ENCODE measurements at regions not wholly inside any gene's neighbourhood (a gene's known extent, or its start where the extent isn't known, plus 50 kb on each side); places are given as distances from the start of the nearest gene placed in this dataset.

DNA sequence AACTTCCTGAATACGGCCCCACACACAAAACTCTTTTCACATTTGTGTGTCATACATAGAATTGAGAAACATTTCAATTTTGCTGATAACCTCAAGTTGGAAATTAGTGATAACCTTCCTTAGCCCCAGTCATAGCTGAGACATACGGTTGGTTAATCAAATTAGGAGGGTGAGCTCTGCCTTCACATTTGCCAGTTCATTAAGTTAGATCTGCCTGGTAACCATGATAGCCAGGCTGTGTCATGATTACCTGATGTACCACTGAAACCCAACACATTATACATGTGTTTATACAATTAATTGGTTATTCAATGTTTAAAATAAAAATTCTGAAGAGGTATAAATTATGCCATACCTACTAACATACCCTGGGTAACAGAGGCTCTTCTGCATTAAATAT is 60.8 kb upstream of the RAB11FIP2 start:
- Histone ChIP-seq H3K27ac (replicated peaks) (no peak overlapping the region), H3K4me3 (replicated peaks; ENCODE audit: insufficient read depth, low read length) (no peak overlapping the region), H3K27me3 (ENCODE audit: insufficient read depth, poor library complexity, severe bottlenecking) (peaks cover 8% of the 10 kb centered on the region)
- TF ChIP-seq, protein P1, sequence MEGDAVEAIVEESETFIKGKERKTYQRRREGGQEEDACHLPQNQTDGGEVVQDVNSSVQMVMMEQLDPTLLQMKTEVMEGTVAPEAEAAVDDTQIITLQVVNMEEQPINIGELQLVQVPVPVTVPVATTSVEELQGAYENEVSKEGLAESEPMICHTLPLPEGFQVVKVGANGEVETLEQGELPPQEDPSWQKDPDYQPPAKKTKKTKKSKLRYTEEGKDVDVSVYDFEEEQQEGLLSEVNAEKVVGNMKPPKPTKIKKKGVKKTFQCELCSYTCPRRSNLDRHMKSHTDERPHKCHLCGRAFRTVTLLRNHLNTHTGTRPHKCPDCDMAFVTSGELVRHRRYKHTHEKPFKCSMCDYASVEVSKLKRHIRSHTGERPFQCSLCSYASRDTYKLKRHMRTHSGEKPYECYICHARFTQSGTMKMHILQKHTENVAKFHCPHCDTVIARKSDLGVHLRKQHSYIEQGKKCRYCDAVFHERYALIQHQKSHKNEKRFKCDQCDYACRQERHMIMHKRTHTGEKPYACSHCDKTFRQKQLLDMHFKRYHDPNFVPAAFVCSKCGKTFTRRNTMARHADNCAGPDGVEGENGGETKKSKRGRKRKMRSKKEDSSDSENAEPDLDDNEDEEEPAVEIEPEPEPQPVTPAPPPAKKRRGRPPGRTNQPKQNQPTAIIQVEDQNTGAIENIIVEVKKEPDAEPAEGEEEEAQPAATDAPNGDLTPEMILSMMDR (IDR thresholded peaks at IDR 0.05; ENCODE audit: insufficient read depth, low read length): no peak
- TF ChIP-seq SPI1 (IDR thresholded peaks at IDR 0.05; ENCODE audit: borderline replicate concordance, low read depth) (no peak), POLR2AphosphoS5 (IDR thresholded peaks at IDR 0.05; ENCODE audit: low read depth) (no peak), GABPA (IDR thresholded peaks at IDR 0.05; ENCODE audit: low read depth) (no peak)
- TF ChIP-seq, protein P2, sequence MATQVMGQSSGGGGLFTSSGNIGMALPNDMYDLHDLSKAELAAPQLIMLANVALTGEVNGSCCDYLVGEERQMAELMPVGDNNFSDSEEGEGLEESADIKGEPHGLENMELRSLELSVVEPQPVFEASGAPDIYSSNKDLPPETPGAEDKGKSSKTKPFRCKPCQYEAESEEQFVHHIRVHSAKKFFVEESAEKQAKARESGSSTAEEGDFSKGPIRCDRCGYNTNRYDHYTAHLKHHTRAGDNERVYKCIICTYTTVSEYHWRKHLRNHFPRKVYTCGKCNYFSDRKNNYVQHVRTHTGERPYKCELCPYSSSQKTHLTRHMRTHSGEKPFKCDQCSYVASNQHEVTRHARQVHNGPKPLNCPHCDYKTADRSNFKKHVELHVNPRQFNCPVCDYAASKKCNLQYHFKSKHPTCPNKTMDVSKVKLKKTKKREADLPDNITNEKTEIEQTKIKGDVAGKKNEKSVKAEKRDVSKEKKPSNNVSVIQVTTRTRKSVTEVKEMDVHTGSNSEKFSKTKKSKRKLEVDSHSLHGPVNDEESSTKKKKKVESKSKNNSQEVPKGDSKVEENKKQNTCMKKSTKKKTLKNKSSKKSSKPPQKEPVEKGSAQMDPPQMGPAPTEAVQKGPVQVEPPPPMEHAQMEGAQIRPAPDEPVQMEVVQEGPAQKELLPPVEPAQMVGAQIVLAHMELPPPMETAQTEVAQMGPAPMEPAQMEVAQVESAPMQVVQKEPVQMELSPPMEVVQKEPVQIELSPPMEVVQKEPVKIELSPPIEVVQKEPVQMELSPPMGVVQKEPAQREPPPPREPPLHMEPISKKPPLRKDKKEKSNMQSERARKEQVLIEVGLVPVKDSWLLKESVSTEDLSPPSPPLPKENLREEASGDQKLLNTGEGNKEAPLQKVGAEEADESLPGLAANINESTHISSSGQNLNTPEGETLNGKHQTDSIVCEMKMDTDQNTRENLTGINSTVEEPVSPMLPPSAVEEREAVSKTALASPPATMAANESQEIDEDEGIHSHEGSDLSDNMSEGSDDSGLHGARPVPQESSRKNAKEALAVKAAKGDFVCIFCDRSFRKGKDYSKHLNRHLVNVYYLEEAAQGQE (IDR thresholded peaks at IDR 0.05; ENCODE audit: insufficient replicate concordance, low read depth): no peak
- no peak for DNase-seq (ENCODE audit: low read depth in 1 of 2, low spot score in 1 of 2)

DNA sequence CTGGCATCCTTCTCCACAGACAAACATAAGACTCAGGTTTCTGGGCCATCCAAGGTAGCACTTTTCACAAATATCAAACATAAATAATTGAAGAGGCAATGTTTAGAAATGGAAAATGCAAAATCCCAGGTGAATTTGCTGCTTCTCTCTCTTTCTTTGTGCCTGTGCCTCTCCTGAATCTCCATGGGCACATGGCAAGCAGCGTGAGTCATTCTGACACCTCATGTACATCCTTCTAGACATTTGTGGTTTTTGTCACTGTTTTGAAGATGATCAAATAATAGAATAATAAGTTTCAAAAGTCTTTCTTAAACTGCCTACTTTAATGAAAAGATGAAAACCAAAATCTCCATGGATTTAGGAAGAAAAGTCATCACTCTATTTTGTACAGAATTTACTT is 60.3 kb upstream of the RAB11FIP2 start:
- Histone ChIP-seq H3K27me3 (ENCODE audit: insufficient read depth, poor library complexity, severe bottlenecking) (peaks cover 8% of the 10 kb centered on the region), H3K4me3 (replicated peaks; ENCODE audit: insufficient read depth, low read length) (no peak overlapping the region), H3K27ac (replicated peaks) (no peak overlapping the region)
- TF ChIP-seq GABPA (IDR thresholded peaks at IDR 0.05; ENCODE audit: low read depth) (no peak), SPI1 (IDR thresholded peaks at IDR 0.05; ENCODE audit: borderline replicate concordance, low read depth) (no peak), POLR2AphosphoS5 (IDR thresholded peaks at IDR 0.05; ENCODE audit: low read depth) (no peak)
- TF ChIP-seq, protein P1 (IDR thresholded peaks at IDR 0.05; ENCODE audit: insufficient read depth, low read length): no peak
- TF ChIP-seq, protein P2 (IDR thresholded peaks at IDR 0.05; ENCODE audit: insufficient replicate concordance, low read depth): no peak
- no peak for DNase-seq (ENCODE audit: low read depth in 1 of 2, low spot score in 1 of 2)

DNA sequence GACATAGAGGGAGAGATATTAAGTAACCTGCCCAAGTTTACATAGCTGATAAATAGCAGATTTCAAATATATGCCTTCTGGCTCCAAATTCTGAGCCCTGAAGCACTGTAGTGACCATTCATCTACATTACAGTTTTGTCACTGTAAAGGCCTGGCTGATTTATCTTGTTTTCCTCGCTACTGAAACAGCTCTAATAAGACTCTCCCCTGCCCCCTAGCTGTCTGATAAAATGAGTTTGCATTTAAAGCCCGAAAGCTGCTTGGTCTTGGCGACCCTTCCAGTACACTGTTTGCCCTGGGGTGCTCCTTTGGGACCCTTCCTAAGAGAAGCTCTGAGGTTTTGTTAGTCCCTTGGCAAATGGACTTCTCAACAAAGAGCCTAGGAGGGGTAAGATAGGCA is 59.7 kb upstream of the RAB11FIP2 start:
- Histone ChIP-seq H3K27ac (replicated peaks) (no peak overlapping the region), H3K4me3 (replicated peaks; ENCODE audit: insufficient read depth, low read length) (no peak overlapping the region), H3K27me3 (ENCODE audit: insufficient read depth, poor library complexity, severe bottlenecking) (peaks cover 8% of the 10 kb centered on the region)
- DNase-seq (ENCODE audit: low read depth in 1 of 2, low spot score in 1 of 2): peak in 1 of 2 experiments; percentile 15
- no peak for TF ChIP-seq SPI1 (IDR thresholded peaks at IDR 0.05; ENCODE audit: borderline replicate concordance, low read depth)
- TF ChIP-seq, protein P1 (IDR thresholded peaks at IDR 0.05; ENCODE audit: insufficient read depth, low read length): no peak
- TF ChIP-seq GABPA (IDR thresholded peaks at IDR 0.05; ENCODE audit: low read depth): no peak
- TF ChIP-seq, protein P2 (IDR thresholded peaks at IDR 0.05; ENCODE audit: insufficient replicate concordance, low read depth): no peak
- no peak for TF ChIP-seq POLR2AphosphoS5 (IDR thresholded peaks at IDR 0.05; ENCODE audit: low read depth)

All from HL-60 (cell line).